Activated CD4-positive, alpha-beta T cell treated with anti-CD3 and anti-CD28 coated beads for 36 hours (primary cell): ENCODE measurements at regions not wholly inside any gene's neighbourhood (a gene's known extent, or its start where the extent isn't known, plus 50 kb on each side); places are given as distances from the start of the nearest gene placed in this dataset.

Source experiments
- ATAC-seq: fragments of 200-7000 bp; cut with Tn5 transposase; one replicate; pipeline ENCODE4 v1.10.0; 2021; ENCODE audit warnings: mild to moderate bottlenecking, moderate library complexity
- CTCF ChIA-PET: fragments of 350-600 bp; sonication (Branson Sonifier 250); formaldehyde crosslinking; loops from one replicate; lab custom pipeline; 2021; ENCODE audit warnings: antibody characterized with exemption; lab: Charles Lee
- POLR2A ChIA-PET: fragments of 350-600 bp; sonication (Branson Sonifier 250); formaldehyde crosslinking; loops from one replicate; lab custom pipeline; 2021; ENCODE audit warnings: antibody characterized with exemption, inconsistent platforms; lab: Charles Lee
- DNase-seq: peaks from one replicate; pipeline ENCODE4 v3.0.0-alpha.2; 2020
- H3K27ac Mint-ChIP-seq: one replicate; pipeline ENCODE4 v1.8.0; 2021; ENCODE audit warnings: mixed read lengths
- H3K27me3 Mint-ChIP-seq: one replicate; pipeline ENCODE4 v1.8.0; 2021; ENCODE audit warnings: mixed read lengths
- H3K36me3 Mint-ChIP-seq: one replicate; pipeline ENCODE4 v1.8.0; 2021; ENCODE audit warnings: low read depth, mixed read lengths
- H3K4me1 Mint-ChIP-seq: one replicate; pipeline ENCODE4 v1.8.0; 2021; ENCODE audit warnings: mixed read lengths
- H3K4me3 Mint-ChIP-seq: one replicate; pipeline ENCODE4 v1.8.0; 2021; ENCODE audit warnings: mild to moderate bottlenecking, moderate library complexity, mixed read lengths
- H3K9me3 Mint-ChIP-seq: one replicate; pipeline ENCODE4 v1.8.0; 2021; ENCODE audit warnings: low read depth, mixed read lengths
- intact Hi-C, 2 experiments: fragments of 100-400 bp; cut with DNase I in 1 of 2; cut with micrococcal nuclease in 1 of 2; formaldehyde crosslinking; loops; one replicate each; pipeline versions ENCODE4 v1.14.2 to v1.15.1; 2022 to 2024; cut with DNase I, micrococcal nuclease

GRCh38 chr5:96258692-96259091 is 174.4 kb downstream of the PCSK1 start:
- intact Hi-C loops: no loop called here
- Mint-ChIP-seq H3K36me3 (no peaks in the 10 kb centered on the region), H3K4me1 (peaks cover 12% of the 10 kb centered on the region), H3K27ac (no peak overlapping the region), H3K9me3 (no peaks in the 10 kb centered on the region), H3K4me3 (no peak overlapping the region), H3K27me3 (peaks cover 21% of the 10 kb centered on the region)
- DNase-seq: no peak
- ATAC-seq: no peak
- ChIA-PET CTCF (no interaction called here), POLR2A (no interaction called here)

GRCh38 chr5:96257904-96258303 is 175.1 kb downstream of the PCSK1 start:
- ATAC-seq: peak; percentile 77
- Mint-ChIP-seq H3K27ac (no peak overlapping the region), H3K4me3 (no peak overlapping the region), H3K36me3 (no peaks in the 10 kb centered on the region), H3K4me1 (peaks cover 12% of the 10 kb centered on the region), H3K9me3 (no peaks in the 10 kb centered on the region), H3K27me3 (peaks cover 14% of the 10 kb centered on the region)
- no peak for DNase-seq
- ChIA-PET POLR2A (no interaction called here), CTCF (no interaction called here)
- intact Hi-C loops: no loop called here

GRCh38 chr5:96256795-96257470 is 176.1 kb downstream of the PCSK1 start:
- no peaks in the 10 kb centered on the region for H3K9me3 Mint-ChIP-seq
- H3K27me3 Mint-ChIP-seq: peaks cover 14% of the 10 kb centered on the region
- DNase-seq (no peak), ATAC-seq (no peak)
- POLR2A ChIA-PET: no interaction called here
- no peak overlapping the region for H3K27ac Mint-ChIP-seq
- CTCF ChIA-PET: no interaction called here
- H3K4me3 Mint-ChIP-seq: no peak overlapping the region
- peaks cover 12% of the 10 kb centered on the region for H3K4me1 Mint-ChIP-seq
- no peaks in the 10 kb centered on the region for H3K36me3 Mint-ChIP-seq
- intact Hi-C loops: no loop called here

GRCh38 chr5:96254980-96255691 is 177.9 kb downstream of the PCSK1 start:
- ATAC-seq (no peak), DNase-seq (no peak)
- peaks cover 12% of the 10 kb centered on the region for H3K4me1 Mint-ChIP-seq
- intact Hi-C loops: no loop called here
- POLR2A ChIA-PET: no interaction called here
- no peak overlapping the region for H3K27ac Mint-ChIP-seq
- CTCF ChIA-PET: interaction anchor here (0.8 to 1.2 kb wide), 3 partner anchors 81 to 425 kb away, joined by 3 to 4 read pairs (median 4); no protein-coding TSS in a partner anchor
- H3K27me3 Mint-ChIP-seq: peaks cover 14% of the 10 kb centered on the region
- H3K36me3 Mint-ChIP-seq: no peaks in the 10 kb centered on the region
- H3K9me3 Mint-ChIP-seq: no peaks in the 10 kb centered on the region
- H3K4me3 Mint-ChIP-seq: no peak overlapping the region

- Mint-ChIP-seq H3K36me3 (no peaks in the 10 kb centered on the region), H3K27me3 (peaks cover 16% of the 10 kb centered on the region), H3K27ac (no peak overlapping the region), H3K4me1 (peaks cover 4% of the 10 kb centered on the region), H3K4me3 (no peak overlapping the region), H3K9me3 (no peaks in the 10 kb centered on the region)
- POLR2A ChIA-PET: no interaction called here
- DNase-seq (no peak), ATAC-seq (no peak)
- CTCF ChIA-PET: no interaction called here
- intact Hi-C loops: no loop called here
These were observed 179.9 kb downstream of the PCSK1 start for GRCh38 chr5:96253140-96253539.

- ChIA-PET POLR2A (no interaction called here), CTCF (interaction anchor here (0.9 kb wide), 1 partner anchor 93 kb away, joined by 3 read pairs; no protein-coding TSS in a partner anchor)
- peaks cover under 1% of the 10 kb centered on the region for H3K4me1 Mint-ChIP-seq
- H3K27ac Mint-ChIP-seq: no peak overlapping the region
- H3K4me3 Mint-ChIP-seq: no peak overlapping the region
- H3K36me3 Mint-ChIP-seq: no peaks in the 10 kb centered on the region
- ATAC-seq (no peak), DNase-seq (no peak)
- H3K27me3 Mint-ChIP-seq: peaks cover 17% of the 10 kb centered on the region
- intact Hi-C loops: no loop called here
- H3K9me3 Mint-ChIP-seq: no peaks in the 10 kb centered on the region
These were observed 180.5 kb downstream of the PCSK1 start for GRCh38 chr5:96252596-96252995.

- no peaks in the 10 kb centered on the region for H3K4me1 Mint-ChIP-seq
- ChIA-PET CTCF (interaction anchor here (0.6 kb wide), 1 partner anchor 69 kb away, joined by 4 read pairs; no protein-coding TSS in a partner anchor), POLR2A (no interaction called here)
- DNase-seq: no peak
- H3K4me3 Mint-ChIP-seq: no peak overlapping the region
- no peaks in the 10 kb centered on the region for H3K36me3 Mint-ChIP-seq
- no peak overlapping the region for H3K27ac Mint-ChIP-seq
- peaks cover 19% of the 10 kb centered on the region for H3K27me3 Mint-ChIP-seq
- no peak for ATAC-seq
- no peaks in the 10 kb centered on the region for H3K9me3 Mint-ChIP-seq
- intact Hi-C loops: no loop called here
These were observed 182.3 kb downstream of the PCSK1 start for GRCh38 chr5:96250782-96251181.

GRCh38 chr5:96248131-96248530 is 184.9 kb downstream of the PCSK1 start:
- CTCF ChIA-PET: no interaction called here
- H3K27me3 Mint-ChIP-seq: peaks cover 26% of the 10 kb centered on the region
- intact Hi-C loops: no loop called here

GRCh38 chr5:96247708-96248107 is 185.3 kb downstream of the PCSK1 start:
- ChIA-PET CTCF (no interaction called here), POLR2A (no interaction called here)
- no peak for ATAC-seq
- no peak for DNase-seq
- H3K36me3 Mint-ChIP-seq: no peaks in the 10 kb centered on the region
- H3K27me3 Mint-ChIP-seq: peaks cover 27% of the 10 kb centered on the region
- no peak overlapping the region for H3K4me3 Mint-ChIP-seq
- no peaks in the 10 kb centered on the region for H3K9me3 Mint-ChIP-seq
- no peak overlapping the region for H3K27ac Mint-ChIP-seq
- intact Hi-C loops: no loop called here
- no peaks in the 10 kb centered on the region for H3K4me1 Mint-ChIP-seq

More at GRCh38 chr5:96248131-96248530, 184.9 kb downstream of the PCSK1 start:
- H3K27ac Mint-ChIP-seq: no peak overlapping the region
- H3K4me1 Mint-ChIP-seq: no peaks in the 10 kb centered on the region
- no peaks in the 10 kb centered on the region for H3K36me3 Mint-ChIP-seq
- no peak overlapping the region for H3K4me3 Mint-ChIP-seq
- POLR2A ChIA-PET: no interaction called here
- ATAC-seq (no peak), DNase-seq (no peak)
- no peaks in the 10 kb centered on the region for H3K9me3 Mint-ChIP-seq

- no peaks in the 10 kb centered on the region for H3K4me1 Mint-ChIP-seq
- H3K36me3 Mint-ChIP-seq: no peaks in the 10 kb centered on the region
- ChIA-PET POLR2A (interaction anchor here (0.6 kb wide), 1 partner anchor 427 kb away, joined by 5 read pairs; no protein-coding TSS in a partner anchor), CTCF (interaction anchor here (1.0 kb wide), 1 partner anchor 355 kb away, joined by 3 read pairs; no protein-coding TSS in a partner anchor)
- peaks cover 27% of the 10 kb centered on the region for H3K27me3 Mint-ChIP-seq
- intact Hi-C loops: no loop called here
- no peaks in the 10 kb centered on the region for H3K9me3 Mint-ChIP-seq
- H3K27ac Mint-ChIP-seq: no peak overlapping the region
- DNase-seq: no peak
- H3K4me3 Mint-ChIP-seq: no peak overlapping the region
- no peak for ATAC-seq
These were observed 185.8 kb downstream of the PCSK1 start for GRCh38 chr5:96247097-96247701.

- H3K4me1 Mint-ChIP-seq: no peaks in the 10 kb centered on the region
- POLR2A ChIA-PET: no interaction called here
- H3K27me3 Mint-ChIP-seq: peaks cover 27% of the 10 kb centered on the region
- ATAC-seq (no peak), DNase-seq (no peak)
- intact Hi-C loops: no loop called here
- no peak overlapping the region for H3K27ac Mint-ChIP-seq
- H3K4me3 Mint-ChIP-seq: no peak overlapping the region
- CTCF ChIA-PET: no interaction called here
- H3K36me3 Mint-ChIP-seq: no peaks in the 10 kb centered on the region
- H3K9me3 Mint-ChIP-seq: no peaks in the 10 kb centered on the region
These were observed 187.6 kb downstream of the PCSK1 start for GRCh38 chr5:96245140-96246091.
